ENCODE measurements at regions not wholly inside any gene's neighbourhood (a gene's known extent, or its start where the extent isn't known, plus 50 kb on each side); places are given as distances from the start of the nearest gene placed in this dataset.

- Histone ChIP-seq H4K20me1 (replicated peaks; ENCODE audit: insufficient read depth) (no peaks in the 10 kb centered on the region), H3K9me2 (ENCODE audit: insufficient read depth) (peaks cover 6% of the 10 kb centered on the region), H3K79me2 (replicated peaks; ENCODE audit: insufficient read depth) (no peaks in the 10 kb centered on the region), H3K4me3 (no peak overlapping the region), H3K4me1 (ENCODE audit: insufficient read depth) (no peaks in the 10 kb centered on the region), H3K27ac (ENCODE audit: low read depth) (no peak overlapping the region), H3F3A (replicated peaks; ENCODE audit: low read depth) (no peaks in the 10 kb centered on the region), H3K4me2 (no peak overlapping the region), H2AFZ (no peak overlapping the region), H3K27me3 (ENCODE audit: insufficient read depth) (no peaks in the 10 kb centered on the region), H3K36me3 (ENCODE audit: insufficient read depth) (no peaks in the 10 kb centered on the region)
- ATAC-seq (no peak), DNase-seq (ENCODE audit: low spot score) (no peak)
- Mint-ChIP-seq H3K4me3 (no peak overlapping the region), H3K36me3 (ENCODE audit: low read depth) (peaks cover 7% of the 10 kb centered on the region), H3K4me1 (no peaks in the 10 kb centered on the region), H3K9me3 (peaks cover 8% of the 10 kb centered on the region), H3K27me3 (ENCODE audit: insufficient read depth, low read depth, poor library complexity) (no peaks in the 10 kb centered on the region), H3K27ac (no peak overlapping the region)
- TF ChIP-seq ZNF114 (CRISPR knock-in tag; IDR thresholded peaks at IDR 0.05): no peak
- TF ChIP-seq ETS1 (IDR thresholded peaks at IDR 0.05): no peak
- no peak for TF ChIP-seq ZNF462 (CRISPR knock-in tag; IDR thresholded peaks at IDR 0.05)
- no peak for TF ChIP-seq CREB1 (CRISPR knock-in tag; IDR thresholded peaks at IDR 0.05; ENCODE audit: low read depth)
- TF ChIP-seq CTCF (conservative IDR thresholded peaks at IDR 0.05; ENCODE audit: low read depth in 2 of 2): no peak
- TF ChIP-seq REST (IDR thresholded peaks at IDR 0.05; ENCODE audit: unreplicated experiment): no peak
- no peak for TF ChIP-seq STAT1 (IDR thresholded peaks at IDR 0.05; ENCODE audit: unreplicated experiment)
- no peak for TF ChIP-seq EZH2phosphoT487 (IDR thresholded peaks at IDR 0.05; ENCODE audit: unreplicated experiment)
- TF ChIP-seq JUNB (IDR thresholded peaks at IDR 0.05; ENCODE audit: unreplicated experiment): no peak
- no peak for TF ChIP-seq EZH2 (IDR thresholded peaks at IDR 0.05; ENCODE audit: low read depth, unreplicated experiment)
- TF ChIP-seq NANOG (IDR thresholded peaks at IDR 0.05; ENCODE audit: borderline replicate concordance): no peak
- TF ChIP-seq ZNF331 (CRISPR knock-in tag; IDR thresholded peaks at IDR 0.05; ENCODE audit: low read depth): no peak
Observed at GRCh38 chr10:31611161-31611560, 292.1 kb downstream of the ZEB1 start.

Measured in GM23338 (cell line).